Left renal cortex interstitium (tissue), 4 donors: ENCODE measurements at regions not wholly inside any gene's neighbourhood (a gene's known extent, or its start where the extent isn't known, plus 50 kb on each side); places are given as distances from the start of the nearest gene placed in this dataset.
A peak's percentile ranks its signal among the peaks of the same experiment; 100 is the strongest.
"Not testable (repeated sequence)": the region's sequence is repeated elsewhere in the genome, so short reads cannot be mapped to it uniquely, and the experiment has no call there.

Experiments
- DNase-seq, 4 donors: peaks; one replicate each; pipeline ENCODE4 v3.0.0-alpha.2; 2013; ENCODE audit warnings: low read depth in 4 of 4, low spot score in 2 of 4, missing footprints in 1 of 4

DNA sequence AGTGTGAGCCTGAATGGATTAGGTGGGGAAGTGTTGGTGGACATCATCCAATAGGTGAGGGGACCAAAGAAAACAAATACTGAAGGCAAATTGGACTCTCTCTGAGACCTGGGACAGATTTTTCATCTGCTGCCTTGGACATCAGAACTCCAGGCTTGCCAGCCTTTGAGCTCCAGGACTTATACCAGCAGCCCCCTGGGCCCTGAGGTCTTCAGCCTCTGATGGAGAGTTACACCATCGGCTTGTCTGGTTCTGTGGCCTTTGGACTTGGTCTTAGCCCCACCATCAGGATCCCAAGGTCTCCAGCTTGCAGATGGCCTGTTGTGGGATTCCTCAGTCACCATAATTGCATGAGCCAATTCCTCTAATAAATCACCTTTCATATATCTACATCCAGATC, 80.8 kb upstream of the SLC8A3 start:
- DNase-seq: no peak

DNA sequence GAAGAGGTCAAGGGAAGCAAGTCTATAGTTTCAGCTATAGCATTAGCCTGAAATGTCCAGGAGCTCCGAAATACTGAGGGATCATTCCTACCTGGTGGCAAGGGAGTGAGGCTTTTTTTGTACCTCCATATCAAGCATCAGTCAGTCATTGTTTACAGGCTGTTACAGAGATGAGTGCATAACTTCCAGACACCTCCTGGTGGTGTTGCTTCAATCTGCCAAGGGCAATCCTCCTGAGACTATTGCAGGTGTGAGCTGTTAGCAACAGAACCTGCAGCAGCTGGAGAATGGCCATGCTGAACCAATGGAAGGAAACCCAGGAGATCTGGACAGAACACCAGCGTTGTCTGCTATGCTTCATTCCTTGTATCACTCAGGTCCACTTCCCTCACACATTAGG, 80.0 kb upstream of the SLC8A3 start:
- no peak for DNase-seq

DNA sequence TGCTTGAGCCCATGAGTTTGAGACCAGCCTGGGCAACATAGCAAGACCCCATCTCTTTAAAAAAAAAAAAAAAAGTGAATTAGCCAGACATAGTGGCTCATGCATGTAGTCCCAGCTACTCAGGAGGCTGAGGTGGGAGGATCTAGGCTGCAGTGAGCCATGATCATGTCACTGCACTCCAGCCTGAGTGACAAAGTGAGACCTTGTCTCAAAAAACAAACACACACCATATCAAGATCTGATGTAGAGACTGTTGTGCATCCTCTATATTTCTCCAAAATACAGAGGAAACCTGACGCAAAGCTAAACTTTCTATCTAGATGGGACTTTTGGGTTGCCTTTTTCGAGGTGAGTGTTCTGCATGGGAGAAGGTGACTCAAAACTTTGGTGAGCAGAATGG, 77.4 kb upstream of the SLC8A3 start:
- no peak for DNase-seq

DNA sequence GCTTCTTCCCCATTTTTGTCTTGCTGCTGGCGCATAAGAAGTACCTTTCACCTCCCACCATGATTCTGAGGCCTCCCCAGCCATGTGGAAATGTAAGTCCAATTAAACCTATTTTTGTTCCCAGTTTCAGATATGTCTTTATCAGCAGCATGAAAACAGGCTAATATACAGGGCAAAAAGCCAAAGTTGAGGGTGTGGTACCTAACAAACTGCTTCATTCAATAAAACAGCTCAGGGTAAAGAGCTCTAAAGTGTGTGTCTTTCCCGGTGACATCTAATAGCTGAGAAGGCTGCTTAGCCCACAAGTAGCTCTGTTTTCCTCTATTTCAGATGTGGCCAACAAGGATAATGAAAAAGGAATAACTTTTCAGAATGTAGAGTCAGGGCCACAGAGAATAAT, 76.7 kb upstream of the SLC8A3 start:
- DNase-seq: no peak

DNA sequence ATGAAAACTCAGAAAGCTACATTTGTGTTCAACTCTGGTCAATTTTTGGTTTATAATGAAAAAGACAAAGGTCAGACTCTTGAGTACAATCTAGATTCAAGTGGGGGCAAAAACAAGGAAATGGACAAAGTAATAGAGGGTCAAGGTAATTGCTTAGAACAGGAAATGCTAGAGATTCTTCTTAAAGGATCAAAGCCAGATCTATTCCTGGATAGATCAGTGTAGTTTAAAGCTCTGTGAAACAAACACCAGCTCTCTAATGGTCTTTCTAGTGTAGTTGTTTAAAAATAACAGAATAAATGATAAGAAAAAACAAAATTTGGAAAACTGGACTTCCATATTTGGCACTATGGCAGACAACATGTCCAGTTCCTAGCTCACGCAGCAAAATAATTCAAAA, 70.7 kb upstream of the SLC8A3 start:
- DNase-seq: no peak

DNA sequence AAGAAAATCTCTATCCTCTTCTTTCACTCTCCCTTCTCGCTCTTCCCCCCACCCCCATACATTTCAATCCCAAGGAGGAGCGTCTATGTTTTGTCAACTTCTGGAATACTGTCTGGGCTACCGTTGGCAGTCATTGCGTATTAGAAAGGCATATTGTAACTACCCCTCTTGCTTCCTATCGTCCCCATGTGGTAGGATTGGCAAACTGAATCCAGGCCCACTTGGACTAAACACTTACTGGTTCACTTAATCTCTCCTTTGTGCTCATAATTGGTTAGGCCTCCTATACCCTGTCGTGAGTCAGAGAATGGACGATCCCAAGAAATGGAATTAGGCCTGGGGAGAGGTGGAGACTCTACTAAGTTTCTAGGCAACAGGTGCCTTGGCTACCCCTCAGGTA, 68.8 kb upstream of the SLC8A3 start:
- DNase-seq: no peak

DNA sequence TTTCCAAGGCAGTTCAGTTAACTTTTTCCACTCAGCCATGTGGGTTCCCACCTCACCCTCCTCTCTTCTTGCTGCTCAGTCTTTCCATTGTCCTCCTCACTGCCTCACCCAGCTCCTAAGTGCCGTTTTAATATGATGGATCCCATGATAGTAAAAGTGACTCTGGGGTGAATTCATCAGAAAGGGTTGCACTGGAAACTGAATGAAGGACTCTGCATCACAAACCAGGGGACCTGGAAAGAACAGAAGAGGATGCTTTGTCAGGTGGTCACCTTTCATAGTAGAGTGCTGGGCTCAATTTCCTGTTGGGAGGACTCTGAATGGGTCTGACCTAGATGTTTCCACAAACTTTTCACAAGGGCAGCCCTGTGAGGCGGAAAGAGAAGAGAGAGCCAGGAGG, 67.8 kb upstream of the SLC8A3 start:
- no peak for DNase-seq

DNA sequence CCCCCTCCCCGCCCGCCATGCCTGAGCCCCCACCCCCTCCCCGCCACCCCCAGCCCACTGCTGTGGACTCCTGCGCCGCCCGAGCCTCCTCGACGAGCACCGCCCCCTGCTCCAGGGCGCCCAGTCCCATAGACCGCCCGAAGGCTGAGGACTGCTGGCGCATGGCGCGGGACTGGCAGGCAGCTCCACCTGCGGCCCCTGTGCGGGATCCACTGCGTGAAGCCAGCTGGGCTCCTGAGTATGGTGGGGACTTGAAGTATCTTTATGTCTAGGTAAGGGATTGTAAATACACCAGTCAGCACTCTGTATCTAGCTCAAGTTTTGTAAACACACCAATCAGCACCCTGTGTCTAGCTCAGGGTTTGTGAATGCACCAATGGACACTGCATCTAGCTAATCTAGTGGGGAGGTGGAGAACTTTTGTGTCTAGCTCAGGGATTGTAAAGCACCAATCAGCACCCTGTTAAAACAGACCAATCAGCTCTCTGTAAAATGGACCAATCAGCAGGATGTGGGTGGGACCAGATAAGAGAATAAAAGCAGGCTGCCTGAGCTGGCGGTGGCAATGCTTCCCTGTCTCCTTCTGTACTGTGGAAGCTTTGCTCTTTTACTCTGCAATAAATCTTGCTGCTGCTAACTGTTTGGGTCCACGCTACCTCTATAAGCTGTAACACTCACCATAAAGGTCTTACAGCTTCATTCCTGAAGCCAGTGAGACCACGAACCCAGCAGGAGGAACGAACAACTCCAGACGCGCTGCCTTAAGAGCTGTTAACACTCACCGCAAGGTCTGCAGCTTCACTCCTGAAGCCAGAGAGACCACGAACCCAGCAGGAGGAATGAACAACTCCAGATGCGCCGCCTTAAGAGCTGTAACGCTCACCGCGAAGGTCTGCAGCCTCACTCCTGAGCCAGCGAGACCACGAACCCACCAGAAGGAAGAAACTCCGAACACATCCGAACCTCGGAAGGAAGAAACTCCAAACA, 66.6 kb upstream of the SLC8A3 start:
- DNase-seq: not testable (repeated sequence)

DNA sequence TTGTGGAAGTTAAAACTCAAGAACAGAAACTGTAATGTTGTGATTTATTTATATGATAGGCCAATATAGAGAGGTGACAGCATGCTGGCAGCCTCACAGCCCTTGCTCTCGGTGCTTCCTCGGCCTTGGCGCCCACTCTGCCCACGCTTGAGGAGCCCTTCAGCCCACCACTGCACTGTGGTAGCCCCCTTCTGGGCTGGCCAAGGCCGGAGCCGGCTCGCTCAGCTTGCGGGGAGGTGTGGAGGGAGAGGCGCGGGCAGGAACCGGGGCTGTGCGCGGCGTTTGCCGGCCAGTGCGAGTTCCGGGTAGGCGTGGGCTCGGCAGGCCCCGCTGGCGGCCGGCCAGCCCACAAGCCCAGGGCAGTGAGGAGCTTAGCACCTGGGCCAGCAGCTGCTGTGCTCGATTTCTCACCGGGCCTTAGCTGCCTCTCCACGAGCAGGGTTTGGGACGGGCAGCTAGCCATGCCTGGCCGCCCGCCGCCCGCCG, 65.8 kb upstream of the SLC8A3 start:
- peak in 3 of 4 donors; percentile 11 to 27 (median 18) for DNase-seq

DNA sequence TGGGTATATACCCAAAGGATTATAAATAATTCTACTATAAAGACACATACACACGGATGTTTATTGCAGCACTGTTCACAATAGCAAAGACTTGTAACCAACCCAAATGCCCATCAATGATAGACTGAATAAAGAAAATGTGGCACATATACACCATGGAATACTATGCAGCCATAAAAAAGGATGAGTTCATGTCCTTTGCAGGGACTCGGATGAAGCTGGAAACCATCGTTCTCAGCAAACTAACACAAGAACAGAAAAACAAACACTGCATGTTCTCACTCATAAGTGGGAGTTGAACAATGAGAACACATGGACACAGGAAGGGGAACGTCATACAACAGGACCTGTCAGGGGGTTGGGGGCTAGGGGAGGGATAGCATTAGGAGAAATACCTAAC, 64.8 kb upstream of the SLC8A3 start:
- DNase-seq: not testable (repeated sequence)

DNA sequence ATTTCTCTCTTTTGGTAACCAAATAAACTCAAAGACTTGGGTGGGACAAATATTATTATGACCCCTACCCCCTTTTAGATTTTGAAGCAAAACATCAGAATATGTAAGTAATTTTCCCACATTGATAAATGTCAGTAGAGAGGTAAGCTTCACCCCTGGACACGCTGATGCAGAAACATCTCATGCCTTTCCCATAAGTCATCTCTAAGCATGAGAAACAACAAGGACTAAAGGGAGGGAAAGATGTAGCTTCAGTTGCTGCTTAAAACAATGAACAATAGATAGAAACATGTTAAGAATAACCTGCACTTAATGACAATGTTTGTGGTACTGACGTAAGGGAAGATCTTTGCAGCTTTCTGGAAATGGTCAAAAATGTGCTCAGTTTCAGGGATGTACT, 56.3 kb upstream of the SLC8A3 start:
- no peak for DNase-seq

DNA sequence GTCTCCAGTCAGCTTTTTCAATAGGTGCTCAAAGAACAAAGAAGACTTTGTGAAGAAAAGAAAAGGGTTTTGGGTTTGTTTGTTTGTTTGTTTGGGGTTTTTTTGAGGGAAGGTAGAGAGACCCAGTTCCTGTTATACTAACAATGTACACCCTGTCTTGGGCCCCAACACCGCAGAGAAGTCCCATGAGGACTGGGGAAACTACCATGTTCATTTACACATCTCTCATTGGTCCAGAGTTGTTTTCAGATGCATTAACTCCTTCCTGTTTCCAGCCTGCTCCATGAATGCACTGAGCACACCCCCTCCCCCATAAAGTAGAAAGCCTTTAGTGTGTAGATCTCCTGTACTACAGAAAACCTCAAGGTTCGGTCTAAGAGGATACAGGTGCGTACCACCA, 51.1 kb upstream of the SLC8A3 start:
- no peak for DNase-seq

DNA sequence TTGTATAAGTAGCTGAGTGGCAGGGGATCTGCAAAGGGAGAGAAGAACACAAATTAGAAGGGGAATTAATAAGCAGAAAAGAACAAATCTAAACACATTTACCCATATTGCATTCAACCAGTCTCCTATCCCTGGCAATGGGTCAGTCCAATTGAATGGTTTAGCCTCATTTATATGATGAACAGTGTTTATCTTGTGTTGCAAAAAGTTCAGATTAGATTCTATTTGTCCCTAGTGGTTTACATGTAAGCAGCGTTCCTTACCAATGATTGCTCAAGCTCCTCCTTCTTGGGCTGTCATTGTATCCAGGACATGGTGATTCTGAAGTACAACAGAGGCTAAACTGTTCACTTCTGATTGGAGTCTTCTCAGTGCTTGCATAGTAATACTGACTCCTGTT, 49.9 kb upstream of the SLC8A3 start:
- DNase-seq: not testable (repeated sequence)
